ENCODE measurements at regions not wholly inside any gene's neighbourhood (a gene's known extent, or its start where the extent isn't known, plus 50 kb on each side); places are given as distances from the start of the nearest gene placed in this dataset.

DNA sequence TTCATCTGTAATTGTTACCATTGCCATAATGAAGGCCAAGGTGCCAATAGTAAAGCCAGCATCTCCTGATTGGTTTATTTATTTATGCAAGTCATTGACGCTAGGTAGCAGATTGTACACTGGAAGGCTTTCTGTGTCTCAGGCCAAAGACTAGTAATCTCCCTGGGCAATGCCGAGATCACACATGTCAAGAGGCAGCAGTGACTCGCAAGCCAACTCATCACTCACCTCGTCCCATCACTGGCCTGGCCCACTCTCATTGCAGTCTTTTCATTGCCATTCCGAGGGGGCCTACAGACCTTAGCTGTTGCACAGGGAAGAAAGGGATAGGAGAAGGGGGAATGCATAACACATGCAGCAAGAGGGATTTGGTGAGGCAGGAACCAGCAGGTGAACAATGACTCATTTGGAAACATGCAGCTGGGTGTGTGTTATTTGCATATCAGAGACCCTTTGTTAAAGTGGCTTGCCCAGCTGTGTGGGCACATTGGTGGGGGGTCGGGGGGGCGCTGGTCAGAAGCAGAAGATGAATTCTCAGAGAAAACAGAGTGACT lies 448.7 kb upstream of the HNRNPA3 start:
- Histone ChIP-seq H3K4me3 (ENCODE audit: low read depth, low read length) (no peak overlapping the region), H3K79me2 (ENCODE audit: control insufficient read depth, insufficient read depth, low read length, unreplicated experiment) (no peaks in the 10 kb centered on the region), H3K36me3 (ENCODE audit: insufficient read depth, low read length) (no peaks in the 10 kb centered on the region), H2AFZ (ENCODE audit: low read length, unreplicated experiment) (no peak overlapping the region), H3K27ac (ENCODE audit: low read depth, low read length) (no peak overlapping the region), H3K27me3 (ENCODE audit: insufficient read depth, low read length) (0 out of 2 replicates have a peak, but pooled peaks cover 6% of the 10 kb centered on the region), H3K4me1 (ENCODE audit: control insufficient read depth, insufficient read depth, low read length, unreplicated experiment) (no peaks in the 10 kb centered on the region)

DNA sequence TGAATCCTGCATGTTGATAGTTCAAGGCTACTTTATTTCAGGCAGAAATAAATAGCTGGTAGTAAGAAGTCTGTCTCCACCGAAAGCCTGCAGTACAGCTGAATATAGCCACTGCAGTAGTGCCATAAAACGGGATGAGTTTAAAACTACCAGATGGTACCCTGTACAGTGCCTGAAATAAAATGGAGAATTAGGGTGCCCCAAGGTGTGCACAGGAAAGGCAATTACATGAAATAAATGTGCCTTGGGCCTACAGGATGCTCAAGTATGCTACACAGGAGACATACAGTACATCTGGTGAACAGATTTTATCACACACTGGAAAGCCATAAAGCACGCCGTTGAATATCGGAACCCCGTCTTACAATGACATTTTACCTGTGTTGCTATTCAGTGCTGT lies 447.7 kb upstream of the HNRNPA3 start:
- Histone ChIP-seq H3K79me2 (ENCODE audit: control insufficient read depth, insufficient read depth, low read length, unreplicated experiment) (no peaks in the 10 kb centered on the region), H3K27me3 (ENCODE audit: insufficient read depth, low read length) (0 out of 2 replicates have a peak, but pooled peaks cover 6% of the 10 kb centered on the region), H3K36me3 (ENCODE audit: insufficient read depth, low read length) (no peaks in the 10 kb centered on the region), H2AFZ (ENCODE audit: low read length, unreplicated experiment) (no peak overlapping the region), H3K4me1 (ENCODE audit: control insufficient read depth, insufficient read depth, low read length, unreplicated experiment) (no peaks in the 10 kb centered on the region), H3K27ac (ENCODE audit: low read depth, low read length) (no peak overlapping the region), H3K4me3 (ENCODE audit: low read depth, low read length) (no peak overlapping the region)

DNA sequence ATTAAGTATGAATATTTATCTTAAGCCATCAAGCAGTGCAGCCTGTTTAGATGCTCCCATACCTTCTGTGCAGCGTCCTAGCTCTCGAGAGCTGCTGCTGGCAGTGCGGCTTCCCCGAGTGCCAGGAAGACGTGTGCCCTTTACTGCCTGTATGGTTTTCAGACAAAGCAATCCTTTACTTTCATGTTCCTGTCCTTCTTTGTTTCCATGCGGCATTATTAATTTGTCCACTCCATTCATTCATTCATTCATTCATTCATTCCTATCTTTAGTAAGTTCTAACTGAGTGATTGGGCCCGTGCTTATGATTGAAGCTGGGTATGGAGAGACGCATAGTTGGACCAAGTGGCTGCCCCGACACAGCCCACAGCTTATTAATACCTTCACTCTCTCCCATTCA lies 446.6 kb upstream of the HNRNPA3 start:
- Histone ChIP-seq H3K27ac (ENCODE audit: low read depth, low read length) (no peak overlapping the region), H3K4me1 (ENCODE audit: control insufficient read depth, insufficient read depth, low read length, unreplicated experiment) (no peaks in the 10 kb centered on the region), H3K4me3 (ENCODE audit: low read depth, low read length) (no peak overlapping the region), H2AFZ (ENCODE audit: low read length, unreplicated experiment) (no peak overlapping the region), H3K27me3 (ENCODE audit: insufficient read depth, low read length) (0 out of 2 replicates have a peak, but pooled peaks cover 6% of the 10 kb centered on the region), H3K79me2 (ENCODE audit: control insufficient read depth, insufficient read depth, low read length, unreplicated experiment) (no peaks in the 10 kb centered on the region), H3K36me3 (ENCODE audit: insufficient read depth, low read length) (no peaks in the 10 kb centered on the region)

DNA sequence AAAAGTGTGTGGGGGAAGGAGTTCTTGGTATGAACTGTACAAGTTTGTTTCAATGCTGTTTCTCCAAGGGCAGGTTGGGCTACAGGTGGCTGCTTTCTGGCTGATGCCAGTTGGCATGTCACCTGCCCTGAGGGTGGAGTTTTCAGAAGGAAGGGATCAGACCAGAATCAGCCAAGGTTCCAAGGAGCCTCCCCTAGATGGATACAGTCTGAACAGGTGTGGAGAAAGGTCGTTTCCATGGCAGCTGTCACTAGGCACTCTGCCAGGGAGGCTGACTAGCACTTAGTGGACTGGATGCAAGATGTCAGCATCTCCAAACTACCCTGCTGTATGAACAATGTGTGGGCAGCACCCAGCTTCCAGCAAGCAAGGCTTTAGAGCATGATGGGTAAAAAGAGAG lies 444.4 kb upstream of the HNRNPA3 start:
- H3K27ac ChIP-seq (ENCODE audit: low read depth, low read length) = no peak overlapping the region
- H3K79me2 ChIP-seq (ENCODE audit: control insufficient read depth, insufficient read depth, low read length, unreplicated experiment) = no peaks in the 10 kb centered on the region
- H2AFZ ChIP-seq (ENCODE audit: low read length, unreplicated experiment) = no peak overlapping the region
- H3K4me1 ChIP-seq (ENCODE audit: control insufficient read depth, insufficient read depth, low read length, unreplicated experiment) = no peaks in the 10 kb centered on the region
- no peaks in the 10 kb centered on the region for H3K27me3 ChIP-seq (ENCODE audit: insufficient read depth, low read length)
- H3K4me3 ChIP-seq (ENCODE audit: low read depth, low read length) = no peak overlapping the region
- H3K36me3 ChIP-seq (ENCODE audit: insufficient read depth, low read length) = no peaks in the 10 kb centered on the region

DNA sequence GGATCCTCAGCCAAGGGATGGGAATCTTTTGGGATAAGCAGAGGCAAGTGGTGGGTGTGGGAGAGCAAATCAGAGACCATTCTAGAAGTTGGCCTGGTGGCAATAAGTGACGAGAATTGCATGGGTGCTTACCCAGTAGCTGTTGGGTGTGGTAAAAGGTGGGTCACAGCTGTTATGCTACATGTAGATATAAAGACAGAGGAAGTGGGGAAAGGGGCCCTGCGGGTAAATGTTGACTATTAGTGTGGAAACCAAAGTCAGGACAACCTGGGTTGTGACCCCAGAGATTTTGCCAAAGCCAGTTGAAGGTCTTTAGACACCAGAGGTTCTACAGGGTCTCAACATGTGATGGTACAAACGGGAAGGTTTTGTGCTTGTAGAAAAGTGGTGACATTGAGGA lies 443.6 kb upstream of the HNRNPA3 start:
- Histone ChIP-seq H3K27ac (ENCODE audit: low read depth, low read length) (no peak overlapping the region), H3K4me3 (ENCODE audit: low read depth, low read length) (no peak overlapping the region), H2AFZ (ENCODE audit: low read length, unreplicated experiment) (no peak overlapping the region)

DNA sequence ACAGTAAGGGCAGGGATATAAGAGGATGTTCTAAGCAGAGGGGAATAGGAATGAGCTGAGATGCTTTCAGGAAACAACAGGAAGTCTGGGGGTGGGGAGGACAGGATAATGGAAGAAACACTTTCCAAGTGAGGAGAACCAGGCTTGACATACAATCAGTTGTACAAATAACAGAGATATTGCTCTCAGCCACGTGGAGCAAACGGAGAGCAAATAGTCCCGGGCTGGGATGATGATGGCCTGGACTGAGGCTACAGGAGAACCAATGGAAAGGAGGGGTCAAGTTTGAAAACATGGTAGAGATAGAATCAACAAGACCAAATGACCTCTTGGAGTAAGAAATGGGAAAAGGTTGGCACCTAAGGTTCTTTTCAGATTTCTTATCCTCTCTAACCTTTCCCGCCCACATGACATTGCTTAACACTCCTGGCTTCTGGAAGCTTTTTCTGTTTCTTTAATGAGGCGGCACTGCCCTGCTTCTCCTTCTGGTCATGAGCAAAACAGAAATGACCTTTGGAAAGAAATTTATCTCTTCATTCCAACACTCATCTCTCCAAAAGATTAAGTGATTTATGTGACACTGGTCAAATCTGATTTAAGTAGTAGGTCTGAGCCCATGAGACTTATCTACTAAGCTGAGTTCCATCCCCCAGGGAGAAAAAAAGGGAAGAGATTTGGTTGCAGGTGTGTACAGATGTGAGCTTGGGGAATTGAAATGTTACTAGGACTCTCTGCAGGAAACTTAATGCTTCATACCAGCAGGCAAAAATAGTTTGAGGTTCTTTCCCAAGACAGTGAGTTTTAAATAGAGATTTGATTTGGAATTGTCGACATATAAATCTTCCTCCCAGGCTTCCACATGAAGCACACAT lies 442.9 kb upstream of the HNRNPA3 start:
- no peak overlapping the region for H3K4me3 ChIP-seq (ENCODE audit: low read depth, low read length)
- H3K27me3 ChIP-seq (ENCODE audit: insufficient read depth, low read length) = no peaks in the 10 kb centered on the region
- H3K4me1 ChIP-seq (ENCODE audit: control insufficient read depth, insufficient read depth, low read length, unreplicated experiment) = no peaks in the 10 kb centered on the region
- H2AFZ ChIP-seq (ENCODE audit: low read length, unreplicated experiment) = no peak overlapping the region
- no peaks in the 10 kb centered on the region for H3K36me3 ChIP-seq (ENCODE audit: insufficient read depth, low read length)
- H3K27ac ChIP-seq (ENCODE audit: low read depth, low read length) = no peak overlapping the region
- H3K79me2 ChIP-seq (ENCODE audit: control insufficient read depth, insufficient read depth, low read length, unreplicated experiment) = no peaks in the 10 kb centered on the region

More for the DNA sequence above, 443.6 kb upstream of the HNRNPA3 start:
- H3K79me2 ChIP-seq (ENCODE audit: control insufficient read depth, insufficient read depth, low read length, unreplicated experiment) = no peaks in the 10 kb centered on the region
- no peaks in the 10 kb centered on the region for H3K4me1 ChIP-seq (ENCODE audit: control insufficient read depth, insufficient read depth, low read length, unreplicated experiment)
- H3K27me3 ChIP-seq (ENCODE audit: insufficient read depth, low read length) = no peaks in the 10 kb centered on the region
- no peaks in the 10 kb centered on the region for H3K36me3 ChIP-seq (ENCODE audit: insufficient read depth, low read length)

DNA sequence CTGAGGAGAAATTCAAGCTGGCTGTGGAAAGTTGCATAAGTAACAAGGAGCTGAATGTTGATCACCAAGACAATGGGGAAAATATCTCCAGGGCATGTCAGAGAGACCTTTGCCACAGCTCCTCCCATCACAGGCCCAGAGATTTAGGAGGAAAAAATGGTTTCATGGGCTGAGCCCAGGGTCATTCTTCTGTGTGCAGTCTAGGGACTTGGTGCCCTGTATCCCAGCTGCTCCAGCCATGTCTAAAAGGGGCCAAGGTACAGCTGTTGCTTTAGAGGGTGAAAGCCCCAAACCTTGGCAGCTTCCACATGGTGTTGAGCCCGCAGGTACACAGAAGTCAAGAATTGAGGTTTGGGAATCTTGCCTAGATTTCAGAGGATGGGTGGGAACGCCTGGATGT lies 439.8 kb upstream of the HNRNPA3 start:
- Histone ChIP-seq H3K27ac (ENCODE audit: low read depth, low read length) (no peak overlapping the region), H3K36me3 (ENCODE audit: insufficient read depth, low read length) (no peaks in the 10 kb centered on the region), H3K4me1 (ENCODE audit: control insufficient read depth, insufficient read depth, low read length, unreplicated experiment) (no peaks in the 10 kb centered on the region), H3K79me2 (ENCODE audit: control insufficient read depth, insufficient read depth, low read length, unreplicated experiment) (no peaks in the 10 kb centered on the region), H2AFZ (ENCODE audit: low read length, unreplicated experiment) (no peak overlapping the region), H3K4me3 (ENCODE audit: low read depth, low read length) (no peak overlapping the region), H3K27me3 (ENCODE audit: insufficient read depth, low read length) (no peaks in the 10 kb centered on the region)

DNA sequence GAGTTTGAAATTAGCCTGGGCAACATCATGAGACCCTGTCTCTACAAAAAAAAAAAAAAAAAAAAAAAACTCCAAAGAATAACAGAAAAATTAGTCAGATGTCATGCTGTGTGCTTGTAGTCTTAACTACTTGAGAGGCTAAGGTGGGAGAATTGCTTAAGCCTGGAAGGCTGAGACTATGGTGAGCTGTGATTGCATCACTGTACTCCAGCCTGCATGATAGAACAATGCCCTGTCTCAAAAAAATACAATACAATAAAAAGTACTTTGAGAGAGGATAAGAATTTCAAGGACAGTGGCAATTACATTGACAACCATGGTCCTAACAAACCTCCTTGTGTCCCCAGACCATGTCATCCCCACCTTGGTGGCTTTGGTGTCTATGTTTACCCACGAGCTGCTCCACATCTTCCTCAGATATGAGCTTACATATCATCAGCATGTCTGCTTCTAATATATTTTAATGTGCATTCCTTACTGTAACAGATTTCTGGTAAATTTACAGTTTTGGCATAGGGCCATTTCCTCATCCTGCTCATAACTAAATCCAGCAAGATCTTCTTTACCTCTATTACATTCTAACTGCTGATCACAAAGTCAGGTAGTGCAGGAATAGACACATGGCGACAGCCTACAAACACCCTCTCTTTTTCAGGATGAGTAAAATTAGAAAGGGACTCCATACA lies 437.7 kb upstream of the HNRNPA3 start:
- no peak overlapping the region for H3K27ac ChIP-seq (ENCODE audit: low read depth, low read length)
- no peaks in the 10 kb centered on the region for H3K27me3 ChIP-seq (ENCODE audit: insufficient read depth, low read length)
- no peaks in the 10 kb centered on the region for H3K36me3 ChIP-seq (ENCODE audit: insufficient read depth, low read length)
- no peak overlapping the region for H2AFZ ChIP-seq (ENCODE audit: low read length, unreplicated experiment)
- H3K4me1 ChIP-seq (ENCODE audit: control insufficient read depth, insufficient read depth, low read length, unreplicated experiment) = no peaks in the 10 kb centered on the region
- no peaks in the 10 kb centered on the region for H3K79me2 ChIP-seq (ENCODE audit: control insufficient read depth, insufficient read depth, low read length, unreplicated experiment)
- no peak overlapping the region for H3K4me3 ChIP-seq (ENCODE audit: low read depth, low read length)

DNA sequence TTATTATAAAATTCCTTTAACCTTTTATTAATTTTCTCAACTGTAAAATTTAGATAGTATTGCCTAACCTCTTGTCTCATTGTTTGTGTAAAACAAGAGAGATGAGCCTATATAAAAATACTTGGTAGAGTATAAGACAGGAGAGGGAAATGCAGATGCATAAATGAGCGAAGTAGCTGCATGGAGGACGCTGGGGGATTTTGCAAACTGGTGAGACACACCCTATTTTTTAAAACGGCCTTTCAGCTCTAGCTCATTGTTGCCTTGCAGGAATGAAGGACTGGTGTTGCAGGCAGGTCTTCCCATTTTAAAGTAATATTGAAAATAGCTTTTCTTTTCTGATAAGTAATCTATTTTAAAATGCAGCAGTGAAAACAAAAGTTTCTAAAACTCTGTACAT lies 435.3 kb upstream of the HNRNPA3 start:
- Histone ChIP-seq H3K36me3 (ENCODE audit: insufficient read depth, low read length) (no peaks in the 10 kb centered on the region), H3K79me2 (ENCODE audit: control insufficient read depth, insufficient read depth, low read length, unreplicated experiment) (no peaks in the 10 kb centered on the region), H3K4me1 (ENCODE audit: control insufficient read depth, insufficient read depth, low read length, unreplicated experiment) (no peaks in the 10 kb centered on the region), H3K27ac (ENCODE audit: low read depth, low read length) (no peak overlapping the region), H3K27me3 (ENCODE audit: insufficient read depth, low read length) (no peaks in the 10 kb centered on the region), H2AFZ (ENCODE audit: low read length, unreplicated experiment) (no peak overlapping the region), H3K4me3 (ENCODE audit: low read depth, low read length) (no peak overlapping the region)

DNA sequence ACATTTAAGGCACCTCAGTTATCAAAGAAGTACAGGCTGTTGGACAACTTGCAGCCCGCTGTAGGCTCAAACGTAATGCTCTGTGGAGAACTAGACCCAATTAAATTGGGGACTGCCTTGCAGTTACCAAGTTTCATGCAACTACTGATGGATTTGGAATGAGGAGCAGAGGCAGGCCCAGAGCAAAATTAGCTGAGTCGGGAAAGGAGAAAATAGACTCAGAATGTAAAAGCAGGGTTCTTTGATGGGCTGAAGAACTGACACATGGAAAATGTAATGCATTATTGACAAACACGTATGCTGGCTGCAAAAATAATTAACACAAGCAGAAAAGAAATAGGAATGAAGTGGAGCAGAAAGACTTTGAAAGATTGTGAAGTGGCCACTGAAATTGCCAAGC lies 432.7 kb upstream of the HNRNPA3 start:
- Histone ChIP-seq H3K27ac (ENCODE audit: low read depth, low read length) (no peak overlapping the region), H3K27me3 (ENCODE audit: insufficient read depth, low read length) (no peaks in the 10 kb centered on the region), H3K4me1 (ENCODE audit: control insufficient read depth, insufficient read depth, low read length, unreplicated experiment) (no peaks in the 10 kb centered on the region), H2AFZ (ENCODE audit: low read length, unreplicated experiment) (no peak overlapping the region), H3K4me3 (ENCODE audit: low read depth, low read length) (no peak overlapping the region), H3K79me2 (ENCODE audit: control insufficient read depth, insufficient read depth, low read length, unreplicated experiment) (no peaks in the 10 kb centered on the region), H3K36me3 (ENCODE audit: insufficient read depth, low read length) (no peaks in the 10 kb centered on the region)

Measured in ACC112 (cell line).